Skeletal muscle cell (primary cell): ENCODE measurements at regions not wholly inside any gene's neighbourhood (a gene's known extent, or its start where the extent isn't known, plus 50 kb on each side); places are given as distances from the start of the nearest gene placed in this dataset.
"Not testable (repeated sequence)": the region's sequence is repeated elsewhere in the genome, so short reads cannot be mapped to it uniquely, and the experiment has no call there.

Experiments used
- DNase-seq: peaks from one replicate; pipeline ENCODE4 v3.0.0-alpha.2; 2010; ENCODE audit warnings: low read depth
- H3K4me3 ChIP-seq: 2 replicates; pipeline ENCODE4 v1.5.1; 2011; ENCODE audit warnings: low read depth, mild to moderate bottlenecking, control low read depth, low read length, moderate library complexity

DNA sequence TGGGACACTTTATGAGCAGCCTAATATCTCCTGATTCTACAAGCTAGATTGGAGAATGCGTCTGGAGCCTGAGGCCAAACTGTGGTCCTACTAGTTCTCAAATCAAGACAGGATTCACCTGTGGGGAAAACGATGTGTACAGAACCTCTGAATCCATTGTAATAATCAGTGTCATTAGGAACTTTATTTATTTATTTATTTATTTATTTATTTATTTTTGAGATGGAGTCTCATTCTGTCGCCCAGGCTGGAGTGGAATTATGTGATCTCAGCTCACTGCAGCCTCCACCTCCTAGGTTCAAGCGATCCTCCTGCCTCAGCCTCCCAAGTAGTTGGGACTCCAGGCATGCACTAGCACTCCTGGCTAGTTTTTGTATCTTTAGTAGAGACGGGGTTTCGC, 52.6 kb upstream of the KIF26B start:
- not testable (repeated sequence) for H3K4me3 ChIP-seq, DNase-seq

DNA sequence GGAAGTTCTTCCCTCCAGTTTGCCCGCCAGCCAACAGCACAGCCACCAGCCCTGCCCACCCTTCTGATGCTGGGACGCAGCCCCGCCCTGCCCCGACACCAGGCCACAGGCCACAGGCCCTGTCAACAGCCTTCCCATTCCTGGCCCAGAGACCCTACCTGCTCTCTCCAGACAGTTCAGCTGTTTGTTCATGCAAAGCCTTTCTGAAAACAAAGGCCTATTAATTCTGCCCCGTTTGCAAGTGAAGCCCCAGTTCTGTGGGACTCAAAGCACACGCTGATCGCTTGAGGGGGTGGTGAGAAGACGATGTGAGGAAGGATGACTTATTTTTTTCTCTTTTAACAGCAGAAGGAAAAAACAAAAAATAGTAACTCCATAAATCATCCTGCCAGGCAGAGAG, 55.4 kb upstream of the KIF26B start:
- no peak for DNase-seq
- no peak overlapping the region for H3K4me3 ChIP-seq

DNA sequence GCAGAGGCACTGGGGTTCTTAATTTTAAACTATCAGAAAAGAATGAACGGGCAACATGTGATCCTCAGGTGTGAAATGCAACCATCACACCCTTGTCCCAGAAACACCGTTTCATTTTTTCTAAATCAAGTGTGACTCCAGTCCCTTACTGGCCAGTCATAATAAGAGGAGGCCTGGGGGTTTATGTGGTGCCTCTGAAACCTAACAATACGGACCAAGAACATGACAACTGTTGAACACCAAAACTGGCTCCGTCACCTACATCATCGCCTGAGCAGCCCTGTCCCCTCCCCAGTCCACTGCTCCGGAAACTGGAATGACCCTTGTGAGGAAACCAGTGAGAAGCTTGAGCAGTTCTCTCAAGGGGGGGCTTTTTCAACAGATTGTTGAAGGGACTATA, 55.9 kb upstream of the KIF26B start:
- no peak overlapping the region for H3K4me3 ChIP-seq
- no peak for DNase-seq

DNA sequence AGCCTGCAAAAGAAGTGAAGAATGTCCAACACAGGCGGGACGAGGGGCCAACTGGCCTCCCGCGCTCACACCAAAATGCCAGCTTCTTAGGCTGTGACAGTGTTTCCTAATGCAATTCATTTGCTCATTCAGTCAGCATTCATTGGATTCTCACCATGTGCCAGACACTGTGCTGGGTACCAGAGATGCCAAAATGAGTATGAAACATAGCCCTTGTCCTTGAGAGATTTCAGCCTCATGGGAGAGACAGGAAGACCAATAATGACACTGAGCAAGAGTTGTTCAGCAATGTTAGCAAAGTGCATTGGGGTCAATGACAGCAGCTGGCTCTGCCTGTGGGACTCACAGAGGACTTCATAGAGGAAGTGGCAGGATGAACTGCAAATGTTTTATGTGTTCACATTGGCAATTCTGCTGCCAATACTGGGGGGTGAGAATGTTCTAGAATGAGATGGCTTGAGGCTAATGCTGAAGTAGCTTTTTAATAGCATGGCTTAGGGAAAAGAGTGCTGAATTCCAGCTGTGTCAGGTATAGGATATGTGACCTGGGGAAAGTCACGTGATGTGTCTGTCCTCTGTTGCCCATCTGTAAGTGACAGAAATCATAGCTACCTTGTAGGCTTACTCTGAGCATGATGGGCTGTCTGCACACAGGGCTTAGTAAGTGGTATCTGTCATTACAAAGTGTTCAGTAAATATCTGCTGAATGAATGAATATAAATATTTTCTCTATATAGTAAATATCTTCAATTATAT, 58.3 kb upstream of the KIF26B start:
- no peak overlapping the region for H3K4me3 ChIP-seq
- no peak for DNase-seq

DNA sequence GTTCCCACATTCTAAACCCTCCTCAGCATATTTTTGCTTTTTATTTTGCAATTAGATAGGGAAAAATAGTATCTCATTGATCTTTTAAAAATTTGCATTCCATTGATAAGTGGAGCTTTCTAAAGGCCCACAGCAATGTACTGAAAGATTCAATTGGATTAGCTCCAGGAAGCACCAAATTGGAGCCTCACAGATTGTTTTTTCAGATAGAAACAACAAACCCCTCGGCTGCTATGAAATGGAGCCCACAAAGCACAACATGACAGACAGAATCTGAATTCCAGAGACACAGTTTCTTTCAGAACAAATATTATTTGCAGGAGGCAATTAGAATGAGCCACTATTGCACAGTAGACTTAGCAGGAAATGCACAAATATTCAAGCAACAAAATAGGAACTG, 58.9 kb upstream of the KIF26B start:
- H3K4me3 ChIP-seq, result no peak overlapping the region
- DNase-seq, result no peak

DNA sequence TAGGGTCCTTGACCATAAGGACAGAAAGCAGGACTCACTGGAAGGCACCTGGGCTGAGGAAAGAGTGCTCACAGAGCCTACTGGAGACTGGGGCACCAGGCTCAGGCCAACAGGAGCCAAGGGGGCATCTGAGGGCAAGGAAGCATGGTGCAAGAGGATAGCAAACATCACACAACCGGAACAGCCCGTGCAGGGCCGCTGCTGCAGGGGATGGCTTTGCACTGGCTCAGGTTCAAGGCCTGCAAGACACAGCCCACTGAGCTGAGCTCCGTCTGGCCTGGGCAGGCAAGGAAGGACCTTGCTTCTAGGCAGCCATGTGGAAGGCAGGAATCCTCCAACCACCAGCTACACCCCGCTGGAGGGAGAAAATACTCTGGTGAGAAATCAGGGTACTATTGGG, 59.8 kb upstream of the KIF26B start:
- DNase-seq, result no peak
- H3K4me3 ChIP-seq, result no peak overlapping the region

DNA sequence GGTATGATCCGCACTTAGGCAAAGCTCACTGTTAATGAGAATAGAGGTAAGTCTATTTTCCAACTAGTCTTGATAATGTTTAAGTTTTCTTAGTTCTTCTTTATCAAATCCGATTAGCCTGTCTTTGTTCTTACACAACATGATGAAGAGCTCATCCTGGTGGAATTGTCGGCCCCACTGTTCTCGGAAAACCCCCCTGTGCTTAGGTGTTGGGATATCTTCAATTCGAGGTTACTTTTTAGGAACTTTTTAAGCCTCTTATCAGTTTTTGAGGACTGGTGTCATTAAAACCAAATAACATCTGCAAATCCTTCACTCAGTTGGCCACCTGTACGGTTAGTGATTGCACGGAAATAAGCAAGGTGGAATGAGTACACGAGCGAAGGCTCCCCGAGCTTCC, 60.7 kb upstream of the KIF26B start:
- no peak overlapping the region for H3K4me3 ChIP-seq
- no peak for DNase-seq

DNA sequence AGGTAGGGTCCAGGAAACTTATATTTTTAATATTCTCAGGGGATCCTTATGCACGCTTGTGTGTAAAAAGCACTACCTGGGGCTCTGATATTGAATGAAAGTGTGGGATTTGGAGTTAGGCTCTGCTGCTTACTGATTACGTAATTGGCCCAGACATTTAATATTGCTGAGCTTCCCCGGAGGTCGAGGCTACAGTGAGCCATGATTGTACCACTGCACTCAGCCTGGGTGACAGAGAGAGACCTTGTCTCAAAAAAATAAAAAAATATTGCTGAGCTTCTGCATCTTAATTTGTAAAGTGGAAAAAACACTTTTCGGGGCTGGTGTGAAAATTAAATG, 62.2 kb upstream of the KIF26B start:
- DNase-seq, result no peak
- no peak overlapping the region for H3K4me3 ChIP-seq

DNA sequence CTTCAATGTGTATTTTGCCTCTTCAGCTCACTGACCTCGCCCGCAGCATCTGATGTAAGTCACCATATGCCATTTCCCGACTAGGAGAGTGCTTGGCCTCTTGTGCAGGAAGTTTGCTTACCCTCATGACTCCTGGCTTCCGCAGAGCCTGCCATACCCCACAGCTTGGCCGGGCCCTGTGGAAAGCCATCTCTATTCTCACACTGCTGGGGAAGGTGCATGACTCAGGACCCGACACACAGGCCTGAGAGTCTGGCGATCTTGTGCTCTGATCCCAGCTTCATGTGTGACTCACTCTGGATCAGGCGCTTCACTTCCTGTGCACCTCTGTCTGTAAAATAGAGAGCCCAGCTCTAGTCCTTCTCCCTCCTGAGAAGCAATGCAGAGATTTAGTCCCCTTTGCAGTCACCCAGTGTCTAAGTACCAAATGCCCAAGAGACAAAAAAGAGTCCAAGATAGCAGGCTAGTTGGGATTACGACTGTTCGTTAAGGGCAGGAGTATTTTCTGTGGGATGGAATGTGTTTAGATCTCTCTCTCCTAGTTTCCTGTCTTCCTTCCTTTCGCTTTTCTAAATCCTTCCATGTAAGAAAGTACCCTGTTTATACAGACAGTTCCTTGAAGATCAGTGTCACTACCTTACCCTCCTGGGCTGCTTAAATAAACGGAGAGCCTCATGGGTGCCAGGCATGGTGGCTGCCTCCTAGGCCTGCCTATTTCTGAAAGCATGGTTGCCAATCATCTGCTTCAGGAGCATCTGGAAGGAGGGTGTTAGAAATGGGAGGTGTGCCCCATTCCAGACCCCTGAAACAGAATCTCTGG, 62.8 kb upstream of the KIF26B start:
- H3K4me3 ChIP-seq, result no peak overlapping the region
- peak; percentile 98 for DNase-seq

DNA sequence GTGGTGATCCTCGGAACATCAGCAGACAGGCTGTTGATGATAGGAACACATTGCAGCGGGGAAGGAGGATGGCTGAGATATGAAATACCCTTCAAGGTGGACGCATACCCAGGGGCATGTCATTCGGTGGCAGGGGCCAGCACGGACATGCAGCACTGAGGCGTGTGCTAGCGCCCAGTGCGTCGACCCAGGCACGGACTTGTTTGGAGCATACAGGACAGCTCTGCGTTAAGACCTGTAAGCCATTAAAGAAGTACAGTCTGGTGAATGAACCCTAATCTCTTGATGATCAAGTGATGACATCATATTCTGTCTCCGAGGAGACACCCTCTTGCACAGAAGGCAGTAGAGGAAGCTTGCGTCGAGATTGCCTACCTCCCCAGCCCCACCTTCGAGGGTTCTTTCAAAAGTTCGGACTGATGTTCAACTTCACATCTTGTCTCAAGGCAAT, 63.6 kb upstream of the KIF26B start:
- DNase-seq, result no peak
- no peak overlapping the region for H3K4me3 ChIP-seq

DNA sequence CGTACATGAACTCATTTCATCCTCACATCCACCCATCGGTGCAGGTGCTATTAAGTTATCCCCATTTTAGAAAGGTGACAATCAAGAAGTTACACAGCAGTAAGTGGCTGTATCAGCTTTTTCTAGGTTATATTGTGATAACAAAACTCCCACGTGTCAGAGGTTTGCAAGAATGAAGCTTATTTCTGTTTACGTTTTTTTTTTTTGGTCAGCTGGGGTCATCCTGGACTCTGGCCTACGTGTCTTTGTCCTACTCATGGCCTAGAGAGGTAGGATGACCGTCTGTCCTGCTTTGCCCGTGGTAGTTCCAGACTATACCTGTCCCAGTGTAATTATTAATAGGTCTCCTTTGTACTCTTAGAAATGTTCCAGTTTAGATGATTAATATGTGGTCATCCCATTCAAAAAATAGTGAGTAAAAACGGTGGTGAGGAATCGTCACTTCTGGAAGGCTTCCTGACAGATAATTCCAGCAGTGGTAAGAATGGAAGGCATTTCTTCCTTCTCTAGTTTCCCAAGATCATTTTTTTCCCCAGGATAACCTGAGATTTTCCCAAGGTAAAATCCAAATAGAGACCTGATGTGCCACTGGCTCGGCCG, 64.2 kb upstream of the KIF26B start:
- no peak overlapping the region for H3K4me3 ChIP-seq
- DNase-seq, result no peak

DNA sequence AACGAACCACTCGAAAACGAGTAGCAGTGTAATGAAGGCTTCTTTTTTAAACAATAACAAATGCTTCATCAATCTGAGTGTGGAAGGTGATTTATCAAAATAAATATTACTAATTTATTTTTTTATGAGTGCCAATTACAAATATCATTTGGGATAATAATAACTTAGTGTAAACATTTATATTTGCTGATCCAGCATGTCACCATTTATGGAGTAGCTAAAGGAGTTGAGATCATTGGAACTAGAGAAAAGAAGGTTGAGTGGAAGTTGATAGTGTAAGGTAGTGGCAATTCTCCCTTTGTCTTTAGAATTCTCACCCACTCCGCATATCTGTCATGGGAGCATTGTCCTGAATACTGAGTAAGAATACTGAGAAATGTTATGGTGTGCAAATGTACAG, 67.1 kb upstream of the KIF26B start:
- no peak overlapping the region for H3K4me3 ChIP-seq
- DNase-seq, result no peak

DNA sequence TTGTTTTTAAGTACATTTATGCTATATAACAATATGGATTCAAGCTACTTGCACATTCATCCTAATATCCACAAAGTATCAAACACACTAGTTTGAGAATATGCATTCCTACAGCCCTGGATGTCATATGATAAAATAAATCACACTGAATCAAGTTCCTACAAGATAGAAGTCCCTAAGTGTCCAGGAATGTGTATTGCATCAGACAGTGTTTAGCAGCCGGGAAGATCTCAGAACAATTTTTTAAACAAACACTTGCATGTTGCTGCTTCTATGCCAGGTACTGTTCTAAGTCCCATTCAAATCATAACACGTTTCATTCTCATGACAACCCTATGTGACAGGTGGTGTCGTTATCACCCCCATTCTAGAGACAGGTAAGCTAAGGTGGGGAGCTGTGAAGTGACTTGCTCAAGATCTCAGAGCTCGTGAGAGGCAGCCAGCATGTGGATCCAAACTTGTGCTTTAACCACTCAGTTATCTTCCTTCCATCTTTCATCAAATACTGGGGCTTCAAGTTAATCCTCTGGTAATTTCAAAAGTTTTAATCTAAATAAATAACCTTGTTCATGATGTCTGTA, 68.3 kb upstream of the KIF26B start:
- peak; percentile 40 for DNase-seq
- no peak overlapping the region for H3K4me3 ChIP-seq

DNA sequence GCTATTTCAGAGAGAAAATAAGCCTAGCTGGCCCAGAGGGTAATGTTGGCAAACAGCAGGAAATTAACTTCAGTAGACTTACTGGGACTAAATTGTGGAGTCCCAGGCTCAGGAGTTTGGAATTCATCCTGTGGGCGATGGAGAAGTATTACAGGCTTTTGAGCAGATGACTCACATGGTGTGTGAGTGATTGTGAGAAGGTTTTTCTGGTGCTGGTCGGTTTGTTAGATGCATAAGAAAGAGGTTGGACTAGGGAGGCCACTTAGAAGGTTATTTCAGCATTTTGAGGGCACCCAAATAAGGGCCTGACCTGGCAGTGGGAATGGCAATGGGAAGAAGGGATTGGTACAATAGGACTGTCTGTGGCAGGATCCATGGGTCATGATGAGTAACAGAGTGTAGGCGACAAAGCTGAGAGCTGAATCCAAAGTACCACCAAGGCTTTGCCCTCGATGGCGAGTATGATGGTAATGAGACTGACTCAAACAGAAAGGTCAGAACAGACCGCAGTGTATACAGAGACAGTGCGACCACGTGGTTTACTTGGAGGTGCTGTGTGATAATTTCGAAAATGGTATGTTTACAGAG, 69.2 kb upstream of the KIF26B start:
- DNase-seq, result peak; percentile 92
- H3K4me3 ChIP-seq, result no peak overlapping the region

DNA sequence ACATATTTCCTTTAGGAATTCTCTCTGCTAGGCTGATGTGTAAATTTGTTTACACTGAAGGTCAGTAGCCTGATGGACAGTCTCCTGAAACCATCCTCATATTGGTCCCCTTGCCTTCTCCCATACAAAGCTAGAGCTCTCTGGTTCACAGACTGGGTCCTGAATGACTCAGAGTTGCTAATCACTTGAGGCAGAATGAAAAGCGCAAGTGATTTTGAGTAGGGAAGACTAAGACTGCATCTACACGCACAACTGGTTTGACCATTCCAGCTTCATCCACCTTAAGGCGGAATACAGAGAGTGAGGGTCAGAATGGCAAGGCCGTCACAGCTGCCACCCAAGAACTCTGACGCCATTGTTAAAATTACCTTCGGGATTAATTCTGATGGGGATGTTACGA, 70.2 kb upstream of the KIF26B start:
- no peak overlapping the region for H3K4me3 ChIP-seq
- DNase-seq, result no peak

DNA sequence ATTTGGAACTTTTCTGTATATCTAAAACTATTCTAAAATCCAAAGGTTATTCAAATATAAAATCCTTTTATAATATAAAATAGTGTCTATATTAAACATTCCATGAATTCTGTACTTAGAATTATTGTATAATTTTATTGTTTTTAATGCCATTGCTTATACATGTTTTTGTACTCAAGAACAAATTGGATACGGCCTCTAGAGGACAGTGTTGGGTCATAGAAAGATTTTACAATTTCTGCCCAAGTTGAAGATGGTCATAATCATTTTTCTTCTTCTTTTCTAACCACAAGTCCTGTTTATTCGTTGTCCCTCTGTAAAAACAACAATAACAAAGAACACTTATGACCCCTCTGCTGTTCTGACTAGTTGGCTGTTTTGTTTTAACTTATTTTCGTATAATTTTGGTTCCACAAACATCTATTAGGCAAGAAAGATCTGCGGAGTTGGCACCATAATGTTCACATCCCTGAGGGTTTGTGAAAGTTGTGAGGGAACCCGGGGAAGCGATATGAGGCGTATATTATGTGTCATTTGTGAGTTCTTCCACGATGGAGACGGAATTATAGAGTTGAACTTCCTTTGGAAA, 75.7 kb upstream of the KIF26B start:
- no peak overlapping the region for H3K4me3 ChIP-seq
- peak; percentile 25 for DNase-seq

DNA sequence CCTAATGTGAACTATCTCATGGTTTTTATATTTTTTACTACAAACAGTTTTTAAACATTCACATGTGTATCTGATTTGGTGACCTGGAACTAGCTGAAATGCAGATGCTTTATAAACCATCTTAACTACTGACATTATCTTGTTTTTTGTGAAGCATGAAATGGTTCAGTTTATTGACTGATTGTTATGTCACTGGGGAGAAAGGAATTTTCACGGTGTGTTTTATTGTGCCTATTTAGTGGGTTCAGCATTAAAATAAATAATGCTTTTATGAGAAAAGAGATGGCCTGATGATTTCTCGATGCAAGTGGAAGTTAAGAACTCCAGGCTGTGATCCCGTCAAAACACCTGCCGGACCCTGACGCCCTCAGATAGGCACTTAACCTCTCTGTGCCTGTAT, 79.9 kb upstream of the KIF26B start:
- DNase-seq, result no peak
- H3K4me3 ChIP-seq, result no peak overlapping the region

DNA sequence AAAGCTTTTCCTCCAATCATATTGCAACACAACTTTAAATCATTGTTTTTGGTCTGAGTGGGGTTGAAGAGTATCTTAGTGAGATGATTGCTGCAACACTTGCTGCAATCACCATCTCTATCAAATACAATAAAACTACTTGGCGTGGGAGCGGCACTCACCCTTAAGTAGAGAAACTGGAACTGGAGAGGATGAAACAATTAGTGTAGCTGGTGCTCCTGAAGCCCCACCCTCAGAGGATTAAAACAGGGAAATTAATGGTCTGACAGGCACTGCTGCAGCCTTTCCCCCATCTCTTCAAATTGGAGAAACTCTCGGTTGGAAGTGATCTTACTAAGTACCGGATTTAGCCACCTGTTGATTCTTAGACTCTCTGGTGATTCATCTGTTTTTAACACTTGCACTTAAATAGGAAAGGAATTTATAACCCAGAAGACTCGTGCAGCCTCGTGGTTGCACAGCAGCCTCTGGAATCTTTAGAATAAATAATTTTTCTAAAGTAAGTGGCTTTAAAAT, 80.5 kb upstream of the KIF26B start:
- H3K4me3 ChIP-seq, result no peak overlapping the region
- no peak for DNase-seq

DNA sequence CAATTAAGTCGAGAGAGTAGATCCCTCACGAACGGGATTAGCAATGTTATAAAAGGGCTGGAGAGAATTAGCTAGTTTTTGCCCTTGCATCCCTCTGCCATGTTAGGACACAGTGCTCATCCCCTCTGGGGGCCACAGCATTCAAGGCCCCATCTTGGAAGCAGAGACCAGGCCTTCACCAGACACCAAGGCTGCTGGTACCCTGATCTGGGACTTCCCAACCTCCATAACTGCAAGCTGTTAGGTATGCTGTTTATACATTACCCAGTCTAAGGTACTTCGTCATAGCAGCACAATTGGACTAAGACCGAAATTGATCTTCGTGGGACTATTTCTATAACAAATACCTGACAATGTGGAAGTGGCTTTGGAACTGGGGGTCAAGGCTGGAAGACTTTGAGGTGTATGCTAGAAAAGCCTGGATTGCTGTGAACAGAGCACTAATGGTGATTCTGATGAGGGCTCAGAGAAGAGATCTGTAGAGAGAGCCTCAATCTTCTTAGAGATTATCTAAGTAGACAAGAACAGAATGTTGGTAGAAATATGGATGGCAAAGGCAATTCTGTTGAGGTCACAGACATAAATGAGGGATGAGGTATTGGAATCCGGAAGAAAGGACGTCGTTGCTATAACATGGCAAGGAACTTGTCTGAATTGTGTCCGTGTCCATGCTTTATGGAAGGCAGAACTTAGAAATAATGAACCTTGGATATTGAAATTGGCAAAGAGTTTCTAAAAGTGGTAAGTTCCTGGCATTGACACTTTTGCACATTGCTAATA, 83.8 kb upstream of the KIF26B start:
- DNase-seq, result no peak
- H3K4me3 ChIP-seq, result no peak overlapping the region
